Fibroblast of pulmonary artery (primary cell): ENCODE measurements at regions not wholly inside any gene's neighbourhood (a gene's known extent, or its start where the extent isn't known, plus 50 kb on each side); places are given as distances from the start of the nearest gene placed in this dataset.

Experiments
- DNase-seq: peaks from one replicate; pipeline ENCODE4 v3.0.0-alpha.2; 2010; ENCODE audit warnings: low read depth
- H3K4me3 ChIP-seq: replicated peaks from 2 replicates; pipeline ENCODE4 v1.5.1; 2011; ENCODE audit warnings: low read depth, mild to moderate bottlenecking, control low read depth, low read length, moderate library complexity
- TF ChIP-seq, protein P1 (sequence below): IDR thresholded peaks from 2 replicates; pipeline ENCODE4 v1.5.1; 2011; ENCODE audit warnings: mild to moderate bottlenecking, control low read depth, low read length, inconsistent platforms; ENCODE audit errors: missing control alignments

DNA sequence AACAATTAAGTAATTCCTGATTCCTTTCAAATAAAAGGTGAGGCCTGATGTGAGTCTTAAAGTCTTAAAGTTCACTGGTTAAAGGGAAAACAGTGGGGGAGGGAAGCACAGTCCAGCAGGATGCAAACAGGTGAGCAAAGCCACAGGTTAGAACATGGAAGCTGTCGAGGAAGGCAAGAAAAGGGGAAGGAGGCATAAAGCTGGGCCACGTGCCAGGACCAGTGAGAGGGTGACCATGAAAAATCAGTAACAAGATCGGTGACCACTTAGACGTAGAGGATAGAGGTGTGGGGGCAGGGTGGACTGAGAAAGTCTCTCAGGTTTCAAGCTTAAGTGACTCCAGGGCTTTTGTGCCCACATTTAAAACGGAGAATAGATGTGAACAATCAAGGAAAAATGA is 231.3 kb downstream of the SETD4 start:
- no peak for DNase-seq
- no peak overlapping the region for H3K4me3 ChIP-seq
- TF ChIP-seq, protein P1, sequence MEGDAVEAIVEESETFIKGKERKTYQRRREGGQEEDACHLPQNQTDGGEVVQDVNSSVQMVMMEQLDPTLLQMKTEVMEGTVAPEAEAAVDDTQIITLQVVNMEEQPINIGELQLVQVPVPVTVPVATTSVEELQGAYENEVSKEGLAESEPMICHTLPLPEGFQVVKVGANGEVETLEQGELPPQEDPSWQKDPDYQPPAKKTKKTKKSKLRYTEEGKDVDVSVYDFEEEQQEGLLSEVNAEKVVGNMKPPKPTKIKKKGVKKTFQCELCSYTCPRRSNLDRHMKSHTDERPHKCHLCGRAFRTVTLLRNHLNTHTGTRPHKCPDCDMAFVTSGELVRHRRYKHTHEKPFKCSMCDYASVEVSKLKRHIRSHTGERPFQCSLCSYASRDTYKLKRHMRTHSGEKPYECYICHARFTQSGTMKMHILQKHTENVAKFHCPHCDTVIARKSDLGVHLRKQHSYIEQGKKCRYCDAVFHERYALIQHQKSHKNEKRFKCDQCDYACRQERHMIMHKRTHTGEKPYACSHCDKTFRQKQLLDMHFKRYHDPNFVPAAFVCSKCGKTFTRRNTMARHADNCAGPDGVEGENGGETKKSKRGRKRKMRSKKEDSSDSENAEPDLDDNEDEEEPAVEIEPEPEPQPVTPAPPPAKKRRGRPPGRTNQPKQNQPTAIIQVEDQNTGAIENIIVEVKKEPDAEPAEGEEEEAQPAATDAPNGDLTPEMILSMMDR: no peak

DNA sequence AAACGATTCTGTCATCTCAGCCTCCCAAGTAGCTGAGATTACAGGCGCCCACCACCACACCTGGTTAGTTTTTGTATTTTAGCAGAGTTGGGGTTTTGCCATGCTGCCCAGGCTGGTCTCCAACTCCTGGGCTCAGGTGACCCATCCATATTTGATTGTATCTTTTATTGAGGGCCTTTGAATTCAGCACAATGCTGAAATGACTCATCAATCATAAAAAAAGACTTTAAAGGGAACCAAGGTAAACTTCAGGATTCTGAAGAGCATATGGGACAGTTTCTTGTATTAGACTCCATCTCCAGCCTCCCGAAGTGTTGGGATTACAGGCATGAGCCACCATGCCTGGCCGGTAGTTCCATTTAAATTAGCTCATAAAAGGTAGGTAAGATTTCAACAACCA is 232.2 kb downstream of the SETD4 start:
- TF ChIP-seq, protein P1: no peak
- no peak overlapping the region for H3K4me3 ChIP-seq
- no peak for DNase-seq

DNA sequence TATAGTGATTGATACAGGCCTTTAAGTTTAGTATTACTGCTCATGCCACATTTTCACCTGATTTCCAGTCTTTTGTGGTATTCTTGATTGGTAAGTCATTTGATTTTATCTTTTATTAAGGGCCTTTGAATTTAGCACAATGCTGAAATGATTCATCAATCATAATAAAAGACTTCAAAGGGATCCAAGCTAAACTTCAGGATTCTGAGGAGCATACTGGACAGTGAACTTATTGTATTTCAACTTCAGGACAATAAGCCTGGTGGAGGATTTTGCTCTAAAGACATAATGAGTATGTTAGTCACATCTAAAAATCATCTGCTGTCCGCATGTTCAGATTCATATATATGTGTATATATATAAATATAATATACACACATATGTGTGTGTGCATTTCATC is 233.3 kb downstream of the SETD4 start:
- H3K4me3 ChIP-seq: no peak overlapping the region
- DNase-seq: no peak
- TF ChIP-seq, protein P1: no peak

DNA sequence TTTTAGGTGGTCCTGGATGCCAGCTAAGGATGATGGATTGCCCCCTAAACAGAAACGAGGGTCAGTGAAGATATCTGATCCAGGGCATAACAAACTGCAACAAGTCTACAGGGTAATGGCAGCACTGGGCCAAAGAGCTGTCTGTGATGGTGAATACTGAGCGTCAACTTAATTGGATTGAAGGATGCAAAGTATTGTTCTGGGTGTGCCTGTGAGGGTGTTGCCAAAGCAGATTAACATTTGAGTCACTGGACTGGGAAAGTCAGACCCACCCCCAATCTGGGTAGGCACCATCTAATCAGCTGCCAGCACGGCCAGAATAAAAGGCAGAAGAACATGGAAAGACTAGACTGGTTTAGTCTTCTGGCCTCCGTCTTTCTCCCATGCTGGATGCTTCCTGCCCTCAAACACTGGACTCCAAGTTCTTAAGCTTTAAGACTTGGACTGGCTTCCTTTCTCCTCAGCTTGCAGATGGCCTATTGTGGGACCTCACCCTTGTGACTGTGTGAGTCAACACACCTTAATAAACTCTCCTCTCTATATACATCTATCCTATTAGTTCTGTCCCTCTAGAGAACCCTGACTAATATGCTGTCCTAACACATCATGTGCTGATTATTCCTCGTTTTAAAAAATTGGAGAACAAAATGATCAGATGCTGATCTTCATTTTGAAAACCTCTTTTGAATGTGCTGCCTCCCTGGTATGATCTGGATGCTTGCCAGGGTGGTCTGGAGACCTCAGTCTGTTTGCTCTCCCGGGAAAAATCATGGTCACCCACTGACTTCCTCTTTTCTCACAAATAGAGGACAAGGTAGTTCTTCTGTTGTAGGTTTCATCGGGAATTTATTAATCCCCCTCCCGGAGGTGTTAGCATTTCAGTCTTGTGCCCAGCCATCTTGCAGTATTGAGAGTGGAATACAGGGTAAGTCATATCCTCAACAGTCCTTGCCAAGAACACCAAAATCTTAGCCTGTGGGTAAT is 234.7 kb downstream of the SETD4 start:
- DNase-seq: no peak
- TF ChIP-seq, protein P1: no peak
- H3K4me3 ChIP-seq: no peak overlapping the region

DNA sequence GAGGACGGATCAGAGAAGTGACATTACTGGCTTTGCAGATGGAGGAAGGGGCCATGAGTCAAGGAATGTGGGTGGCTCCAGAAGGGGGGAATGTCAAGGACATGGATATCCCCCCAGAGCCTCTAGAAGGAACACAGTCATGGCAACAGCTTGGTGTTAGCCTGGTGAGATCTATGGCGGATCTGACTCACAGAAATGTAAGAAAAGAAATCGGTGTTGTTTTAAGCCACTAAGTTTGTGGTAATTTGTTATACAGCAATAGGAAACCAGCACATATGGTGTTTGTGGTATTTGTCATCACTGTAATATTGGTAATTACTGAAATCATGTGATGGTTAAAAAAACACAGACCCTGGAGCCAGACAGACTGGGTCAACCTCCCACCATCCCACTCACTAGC is 236.2 kb downstream of the SETD4 start:
- no peak overlapping the region for H3K4me3 ChIP-seq
- TF ChIP-seq, protein P1: no peak
- no peak for DNase-seq

DNA sequence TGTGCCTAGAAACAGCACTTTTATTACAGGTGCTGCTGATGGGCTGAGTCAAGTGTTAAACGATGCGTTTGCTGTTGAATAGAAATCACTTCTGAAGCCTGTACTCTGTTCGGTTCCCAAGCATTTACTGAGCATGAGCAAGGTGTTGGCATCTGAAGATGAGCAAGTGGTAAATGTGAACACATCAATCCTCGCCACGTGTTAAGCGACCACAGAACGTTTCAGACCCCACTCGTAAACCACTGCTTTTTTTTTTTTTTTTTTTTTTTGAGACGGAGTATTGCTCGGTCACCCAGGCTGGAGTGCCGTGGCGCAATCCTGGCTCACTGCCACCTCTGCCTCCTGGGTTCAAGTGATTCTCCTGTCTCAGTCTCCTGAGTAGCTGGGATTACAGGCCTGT is 241.2 kb downstream of the SETD4 start:
- H3K4me3 ChIP-seq: no peak overlapping the region
- TF ChIP-seq, protein P1: no peak
- no peak for DNase-seq

DNA sequence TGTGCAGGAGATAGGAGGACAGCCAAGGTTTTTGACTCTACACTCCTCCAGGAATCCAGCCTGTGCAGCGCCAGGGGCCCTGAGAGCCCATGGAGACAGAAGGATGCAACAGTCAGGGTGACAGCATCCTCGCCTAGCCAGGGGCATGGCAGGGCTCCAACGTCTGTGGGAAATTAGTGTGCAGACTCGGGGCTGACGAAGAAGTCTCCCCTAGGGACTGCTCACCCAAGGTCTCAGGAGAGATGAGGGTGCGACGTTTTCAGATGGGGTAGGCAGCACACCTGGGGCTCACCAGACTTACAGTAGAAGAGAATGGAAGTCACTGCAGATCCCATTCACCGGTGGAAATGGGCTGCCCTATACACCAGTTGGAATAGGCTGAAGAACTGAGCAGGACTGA is 241.7 kb downstream of the SETD4 start:
- no peak for DNase-seq
- H3K4me3 ChIP-seq: no peak overlapping the region
- TF ChIP-seq, protein P1: no peak
